ENCODE measurements at regions not wholly inside any gene's neighbourhood (a gene's known extent, or its start where the extent isn't known, plus 50 kb on each side); places are given as distances from the start of the nearest gene placed in this dataset.

DNA sequence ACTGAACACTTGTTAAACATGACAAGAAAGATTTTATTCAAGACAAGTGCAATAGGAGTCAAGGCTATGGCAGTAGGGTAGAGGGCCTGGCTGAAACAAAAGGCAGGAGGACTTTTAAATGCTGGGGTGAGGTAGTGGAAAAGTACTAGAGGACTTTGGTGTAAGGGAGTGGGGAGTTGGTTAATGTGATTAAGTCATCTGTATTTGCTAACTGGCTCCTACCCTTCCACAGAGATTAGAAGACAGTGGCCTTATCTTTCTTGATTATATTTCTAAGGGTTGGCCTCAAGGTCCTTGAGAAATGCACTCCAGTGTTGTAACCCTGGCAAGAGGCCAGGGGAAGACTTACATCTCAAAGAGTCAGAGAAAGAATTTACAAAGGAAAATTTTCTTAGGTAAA, 160.2 kb upstream of the FTMT start:
- no peak overlapping the region for H3K4me3 ChIP-seq (ENCODE audit: low read depth, low read length)
- no peaks in the 10 kb centered on the region for H3K9me3 ChIP-seq (ENCODE audit: control insufficient read depth, insufficient read depth, low read depth, low read length)
- no peak overlapping the region for H3K27ac ChIP-seq (ENCODE audit: extremely low read depth, low read depth, low read length)
- TF ChIP-seq BCL11B (tag by site-specific recombination; IDR thresholded peaks at IDR 0.05; ENCODE audit: low read depth) (no peak), ZXDB (tag by site-specific recombination; IDR thresholded peaks at IDR 0.05) (no peak), SETDB1 (IDR thresholded peaks at IDR 0.05; ENCODE audit: insufficient read length, low read length) (peak; percentile 81)
- TF ChIP-seq, protein P1, sequence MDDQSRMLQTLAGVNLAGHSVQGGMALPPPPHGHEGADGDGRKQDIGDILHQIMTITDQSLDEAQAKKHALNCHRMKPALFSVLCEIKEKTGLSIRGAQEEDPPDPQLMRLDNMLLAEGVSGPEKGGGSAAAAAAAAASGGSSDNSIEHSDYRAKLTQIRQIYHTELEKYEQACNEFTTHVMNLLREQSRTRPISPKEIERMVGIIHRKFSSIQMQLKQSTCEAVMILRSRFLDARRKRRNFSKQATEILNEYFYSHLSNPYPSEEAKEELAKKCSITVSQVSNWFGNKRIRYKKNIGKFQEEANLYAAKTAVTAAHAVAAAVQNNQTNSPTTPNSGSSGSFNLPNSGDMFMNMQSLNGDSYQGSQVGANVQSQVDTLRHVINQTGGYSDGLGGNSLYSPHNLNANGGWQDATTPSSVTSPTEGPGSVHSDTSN (CRISPR knock-in tag; IDR thresholded peaks at IDR 0.05) = no peak
- CTCF ChIA-PET = interaction anchor here (0.7 kb wide), 1 partner anchor 1686 kb away, joined by 3 read pairs; no protein-coding TSS in a partner anchor
- no peaks in the 10 kb centered on the region for H3K36me3 ChIP-seq (ENCODE audit: control insufficient read depth in 2 of 2, insufficient read depth in 1 of 2, low read length in 2 of 2)
- H3K4me1 ChIP-seq (ENCODE audit: control insufficient read depth, insufficient read depth, low read length) = 0 out of 2 replicates have a peak, but pooled peaks cover 3% of the 10 kb centered on the region
- POLR2A ChIA-PET = no interaction called here

- Histone ChIP-seq H3K9me3 (ENCODE audit: control insufficient read depth, insufficient read depth, low read depth, low read length) (no peaks in the 10 kb centered on the region), H3K4me1 (ENCODE audit: control insufficient read depth, insufficient read depth, low read length) (0 out of 2 replicates have a peak, but pooled peaks cover 3% of the 10 kb centered on the region), H3K4me3 (ENCODE audit: low read depth, low read length) (no peak overlapping the region), H3K36me3 (ENCODE audit: control insufficient read depth in 2 of 2, insufficient read depth in 1 of 2, low read length in 2 of 2) (no peaks in the 10 kb centered on the region), H3K27ac (ENCODE audit: extremely low read depth, low read depth, low read length) (no peak overlapping the region)
- ChIA-PET CTCF (no interaction called here), POLR2A (no interaction called here)
- no peak for TF ChIP-seq ZSCAN18 (tag by site-specific recombination; IDR thresholded peaks at IDR 0.05)
- TF ChIP-seq, protein P2, sequence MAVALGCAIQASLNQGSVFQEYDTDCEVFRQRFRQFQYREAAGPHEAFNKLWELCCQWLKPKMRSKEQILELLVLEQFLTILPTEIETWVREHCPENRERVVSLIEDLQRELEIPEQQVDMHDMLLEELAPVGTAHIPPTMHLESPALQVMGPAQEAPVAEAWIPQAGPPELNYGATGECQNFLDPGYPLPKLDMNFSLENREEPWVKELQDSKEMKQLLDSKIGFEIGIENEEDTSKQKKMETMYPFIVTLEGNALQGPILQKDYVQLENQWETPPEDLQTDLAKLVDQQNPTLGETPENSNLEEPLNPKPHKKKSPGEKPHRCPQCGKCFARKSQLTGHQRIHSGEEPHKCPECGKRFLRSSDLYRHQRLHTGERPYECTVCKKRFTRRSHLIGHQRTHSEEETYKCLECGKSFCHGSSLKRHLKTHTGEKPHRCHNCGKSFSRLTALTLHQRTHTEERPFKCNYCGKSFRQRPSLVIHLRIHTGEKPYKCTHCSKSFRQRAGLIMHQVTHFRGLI (tag by site-specific recombination; IDR thresholded peaks at IDR 0.05) = no peak
- no peak for TF ChIP-seq ZNF645 (tag by site-specific recombination; IDR thresholded peaks at IDR 0.05)
- TF ChIP-seq ZBTB10 (tag by site-specific recombination; IDR thresholded peaks at IDR 0.05) = no peak
- TF ChIP-seq ZNF670 (tag by site-specific recombination; IDR thresholded peaks at IDR 0.05; ENCODE audit: low read depth) = no peak
These were observed 159.5 kb upstream of the FTMT start for GRCh38 chr5:121692158-121692557.

- ChIA-PET POLR2A (no interaction called here), CTCF (interaction anchor here (0.6 kb wide), 1 partner anchor 134 kb away, joined by 4 read pairs; no protein-coding TSS in a partner anchor)
- no peak for TF ChIP-seq MEIS1 (CRISPR knock-in tag; IDR thresholded peaks at IDR 0.05; ENCODE audit: borderline replicate concordance)
- no peak for TF ChIP-seq ZNF37A (tag by site-specific recombination; IDR thresholded peaks at IDR 0.05)
- no peak for TF ChIP-seq ZNF214 (tag by site-specific recombination; IDR thresholded peaks at IDR 0.05; ENCODE audit: borderline replicate concordance)
- TF ChIP-seq ZNF660 (tag by site-specific recombination; IDR thresholded peaks at IDR 0.05) = no peak
- TF ChIP-seq ZNF18 (tag by site-specific recombination; IDR thresholded peaks at IDR 0.05) = no peak
- TF ChIP-seq IKZF3 (tag by site-specific recombination; IDR thresholded peaks at IDR 0.05) = no peak
- no peak for TF ChIP-seq ZBTB8A (tag by site-specific recombination; IDR thresholded peaks at IDR 0.05)
- H3K27ac ChIP-seq (ENCODE audit: extremely low read depth, low read depth, low read length) = no peak overlapping the region
- H3K4me1 ChIP-seq (ENCODE audit: control insufficient read depth, insufficient read depth, low read length) = 0 out of 2 replicates have a peak, but pooled peaks cover 3% of the 10 kb centered on the region
- no peak overlapping the region for H3K4me3 ChIP-seq (ENCODE audit: low read depth, low read length)
- no peaks in the 10 kb centered on the region for H3K9me3 ChIP-seq (ENCODE audit: control insufficient read depth, insufficient read depth, low read depth, low read length)
- no peaks in the 10 kb centered on the region for H3K36me3 ChIP-seq (ENCODE audit: control insufficient read depth in 2 of 2, insufficient read depth in 1 of 2, low read length in 2 of 2)
These were observed 157.8 kb upstream of the FTMT start for GRCh38 chr5:121693864-121694263.
